ENCODE measurements at regions not wholly inside any gene's neighbourhood (a gene's known extent, or its start where the extent isn't known, plus 50 kb on each side); places are given as distances from the start of the nearest gene placed in this dataset.

GRCh38 chr5:117809251-117809650 is 1179.1 kb downstream of the DTWD2 start:
- no peak overlapping the region for H3T11ph ChIP-seq (ENCODE audit: low read length)

More at GRCh38 chr5:117809251-117809650, 1179.1 kb downstream of the DTWD2 start:
- Histone ChIP-seq H3K9me3 (ENCODE audit: control insufficient read depth, low read depth, low read length) (no peaks in the 10 kb centered on the region), H3K79me2 (ENCODE audit: insufficient read depth, low read length) (no peaks in the 10 kb centered on the region), H4K5ac (ENCODE audit: insufficient read length, low read depth, low read length) (no peak overlapping the region), H3K79me1 (ENCODE audit: insufficient read depth, low read depth, low read length, poor library complexity, severe bottlenecking) (no peaks in the 10 kb centered on the region), H2BK120ac (ENCODE audit: low read depth, low read length, poor library complexity, severe bottlenecking) (no peak overlapping the region), H3K9ac (ENCODE audit: extremely low read depth, insufficient read length, low read length) (no peak overlapping the region), H4K91ac (ENCODE audit: insufficient read length, low read depth, low read length) (no peak overlapping the region), H3K27me3 (ENCODE audit: insufficient read depth, low read length) (no peaks in the 10 kb centered on the region), H3K27ac (ENCODE audit: insufficient read length, low read depth, low read length) (no peak overlapping the region), H3K18ac (ENCODE audit: insufficient read length, low read depth, low read length) (no peak overlapping the region), H3K14ac (ENCODE audit: insufficient read depth, low read length) (no peak overlapping the region), H3K4me1 (ENCODE audit: insufficient read depth, low read length) (no peaks in the 10 kb centered on the region), H2AFZ (ENCODE audit: low read length) (no peak overlapping the region), H2BK20ac (ENCODE audit: low read depth, low read length, poor library complexity, severe bottlenecking) (no peak overlapping the region), H3K4ac (ENCODE audit: low read depth, low read length) (no peak overlapping the region), H3K23me2 (ENCODE audit: insufficient read length, low read depth, low read length, poor library complexity, severe bottlenecking) (no peaks in the 10 kb centered on the region), H3K56ac (ENCODE audit: insufficient read length, low read depth, low read length) (no peak overlapping the region), H3K4me2 (ENCODE audit: insufficient read depth, insufficient read length, low read length) (no peak overlapping the region), H2BK12ac (ENCODE audit: insufficient read length, low read depth, low read length) (no peak overlapping the region), H4K20me1 (ENCODE audit: control insufficient read depth, insufficient read depth, insufficient read length) (no peaks in the 10 kb centered on the region), H2AK5ac (ENCODE audit: insufficient read length, low read length) (no peak overlapping the region), H3K23ac (ENCODE audit: insufficient read length, low read depth, low read length) (no peak overlapping the region), H2BK5ac (ENCODE audit: insufficient read length, low read length) (no peak overlapping the region), H4K8ac (replicated peaks; ENCODE audit: insufficient read length, low read depth, low read length) (no peak overlapping the region), H2BK15ac (ENCODE audit: low read depth, low read length) (no peak overlapping the region)
- peaks cover 5% of the 10 kb centered on the region for H3K27me3 Mint-ChIP-seq (ENCODE audit: low read depth)
- H3K4me3 Mint-ChIP-seq = no peak overlapping the region
- H3K4me1 Mint-ChIP-seq = peaks cover 9 to 10% of the 10 kb centered on the region in 2 experiments
- H3K27ac Mint-ChIP-seq = no peak overlapping the region
- no peak for DNase-seq
- 0 out of 5 replicates have a peak, but pooled peaks cover 0 to under 1% of the 10 kb centered on the region in 2 experiments for H3K9me3 Mint-ChIP-seq
- no peak for TF ChIP-seq CTCF (conservative IDR thresholded peaks at IDR 0.05)
- no CpG with 5 or more reads among the region's 4 CpGs for WGBS (ENCODE audit: extremely low coverage, insufficient read length, low lambda C conversion rate)
- H3K36me3 Mint-ChIP-seq (ENCODE audit: insufficient read depth in 1 of 3, low read depth in 3 of 3) = no peaks in the 10 kb centered on the region; a peak in 1 of 7 replicates
